Vagina (tissue), 2 donors: ENCODE measurements at regions not wholly inside any gene's neighbourhood (a gene's known extent, or its start where the extent isn't known, plus 50 kb on each side); places are given as distances from the start of the nearest gene placed in this dataset.

Experiments used
- DNase-seq, 2 donors: peaks; one replicate each; pipeline ENCODE4 v3.0.0-alpha.2; 2017; ENCODE audit errors: extremely low spot score in 2 of 2
- H3K27ac ChIP-seq: fragments of 200-600 bp; sonication (generic); one replicate; pipeline ENCODE4 v1.5.1; 2019
- H3K27me3 ChIP-seq: fragments of 200-600 bp; sonication (generic); one replicate; pipeline ENCODE4 v1.5.1; 2019
- H3K36me3 ChIP-seq, 2 donors: fragments of 200-600 bp; sonication (generic); one replicate each; pipeline ENCODE4 v1.5.1; 2017 to 2019
- H3K4me1 ChIP-seq: fragments of 200-600 bp; sonication (generic); one replicate; pipeline ENCODE4 v1.5.1; 2019
- H3K4me3 ChIP-seq, 2 donors: fragments of 200-600 bp; sonication (generic); 1 replicate in 1 of 2; 2 replicates in 1 of 2; pipeline ENCODE4 v1.5.1; 2016 to 2019
- H3K9me3 ChIP-seq: fragments of 200-600 bp; sonication (generic); one replicate; pipeline ENCODE4 v1.5.1; 2019
- CTCF ChIP-seq, 3 experiments: fragments of 450-650 bp in 2 of 3; fragments of 200-600 bp in 1 of 3; sonication (generic) in 1 of 3; IDR thresholded peaks; one replicate each; pipeline ENCODE4 v1.5.1; 2017 to 2019; ENCODE audit warnings: antibody characterized with exemption in 3 of 3, mild to moderate bottlenecking in 2 of 3, moderate library complexity in 2 of 3
- POLR2A ChIP-seq, 2 donors: fragments of 450-650 bp; IDR thresholded peaks; one replicate each; pipeline ENCODE4 v1.6.1; 2017; ENCODE audit warnings: antibody characterized with exemption in 2 of 2, mild to moderate bottlenecking in 2 of 2, moderate library complexity in 2 of 2
- POLR2AphosphoS5 ChIP-seq, 2 donors: sonication (generic); formaldehyde crosslinking; IDR thresholded peaks; one replicate each; pipeline ENCODE4 v1.9.0; 2017; ENCODE audit warnings: antibody characterized with exemption in 2 of 2, mild to moderate bottlenecking in 2 of 2, low read depth in 1 of 2; ENCODE audit not compliant: insufficient read depth in 1 of 2
- intact Hi-C: fragments of 100-400 bp; cut with DNase I; formaldehyde crosslinking; loops from one replicate; pipeline ENCODE4 v1.15.1; 2023

DNA sequence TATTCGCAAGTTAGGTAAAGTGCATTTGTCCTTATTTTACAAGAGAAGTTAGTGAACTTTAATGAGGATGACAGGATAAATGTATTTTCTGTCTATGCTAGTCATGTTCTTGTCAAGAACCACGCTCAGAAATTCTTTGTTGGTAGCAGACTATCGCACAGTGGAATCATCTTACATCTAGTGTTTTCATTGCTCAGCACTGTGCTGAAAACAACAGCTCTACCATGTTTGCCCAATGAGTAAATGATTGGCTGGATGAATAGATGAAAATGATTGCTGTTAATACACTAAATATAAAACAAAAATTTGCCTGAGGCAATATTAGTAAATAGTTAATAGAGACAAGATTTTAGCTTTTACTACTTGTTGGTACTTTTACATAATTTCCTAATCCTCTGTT lies 265.3 kb upstream of the GOLIM4 start:
- TF ChIP-seq POLR2A (IDR thresholded peaks at IDR 0.05) (no peak), POLR2AphosphoS5 (IDR thresholded peaks at IDR 0.05; ENCODE audit: insufficient read depth in 1 of 2, low read depth in 1 of 2) (no peak), CTCF (IDR thresholded peaks at IDR 0.05) (no peak)
- no peaks in the 10 kb centered on the region for H3K27me3 ChIP-seq
- no peak for DNase-seq
- intact Hi-C loops = no loop called here
- no peak overlapping the region for H3K27ac ChIP-seq
- H3K36me3 ChIP-seq = no peaks in the 10 kb centered on the region
- no peak overlapping the region for H3K4me3 ChIP-seq
- no peaks in the 10 kb centered on the region for H3K9me3 ChIP-seq
- H3K4me1 ChIP-seq = no peaks in the 10 kb centered on the region

DNA sequence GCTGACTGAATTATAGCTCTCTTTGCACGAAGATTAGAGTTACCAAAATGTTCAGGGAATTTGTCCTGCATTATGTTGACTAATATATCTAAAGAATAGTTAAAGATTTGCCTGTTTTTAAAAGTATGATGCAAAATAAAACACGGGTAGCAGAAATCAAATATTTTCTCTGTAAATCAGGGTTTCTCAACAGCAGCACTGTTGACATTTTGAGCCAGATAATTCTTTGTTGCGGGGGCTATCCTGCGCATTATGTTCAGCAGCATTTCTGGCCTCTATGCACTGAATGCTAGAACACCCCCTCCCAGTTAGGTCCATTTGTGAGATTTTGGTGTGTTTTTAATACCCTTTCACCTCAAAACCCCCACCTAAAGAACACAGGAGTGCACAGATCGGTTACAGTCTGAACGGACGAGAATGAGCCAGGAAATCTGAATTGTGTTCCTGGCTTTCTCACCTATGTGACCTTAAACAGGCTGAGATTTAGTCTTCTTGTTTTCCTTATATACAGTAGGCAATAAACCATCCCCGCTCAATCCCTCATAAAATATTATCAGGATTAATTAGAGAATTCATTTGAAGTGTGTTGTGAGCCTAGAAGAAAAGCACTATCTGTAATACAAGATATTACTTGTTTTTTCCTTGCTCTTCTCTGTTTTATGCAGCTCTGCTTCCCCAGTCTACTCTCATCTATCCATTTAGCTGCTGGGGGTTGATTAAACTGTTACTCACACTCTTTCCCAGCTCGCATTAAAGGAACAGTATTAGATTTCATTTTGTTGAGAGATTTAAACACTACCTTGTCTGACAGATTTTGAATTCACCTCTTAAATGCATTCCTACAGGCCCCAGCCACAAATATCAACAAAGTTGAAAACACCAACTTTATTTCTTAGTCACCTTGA lies 247.5 kb upstream of the GOLIM4 start:
- Histone ChIP-seq H3K4me3 (no peak overlapping the region), H3K36me3 (no peaks in the 10 kb centered on the region), H3K27me3 (no peaks in the 10 kb centered on the region), H3K9me3 (no peaks in the 10 kb centered on the region), H3K4me1 (no peaks in the 10 kb centered on the region), H3K27ac (no peak overlapping the region)
- intact Hi-C loops = no loop called here
- TF ChIP-seq POLR2A (IDR thresholded peaks at IDR 0.05) (no peak), POLR2AphosphoS5 (IDR thresholded peaks at IDR 0.05; ENCODE audit: insufficient read depth in 1 of 2, low read depth in 1 of 2) (no peak), CTCF (IDR thresholded peaks at IDR 0.05) (no peak)
- no peak for DNase-seq

DNA sequence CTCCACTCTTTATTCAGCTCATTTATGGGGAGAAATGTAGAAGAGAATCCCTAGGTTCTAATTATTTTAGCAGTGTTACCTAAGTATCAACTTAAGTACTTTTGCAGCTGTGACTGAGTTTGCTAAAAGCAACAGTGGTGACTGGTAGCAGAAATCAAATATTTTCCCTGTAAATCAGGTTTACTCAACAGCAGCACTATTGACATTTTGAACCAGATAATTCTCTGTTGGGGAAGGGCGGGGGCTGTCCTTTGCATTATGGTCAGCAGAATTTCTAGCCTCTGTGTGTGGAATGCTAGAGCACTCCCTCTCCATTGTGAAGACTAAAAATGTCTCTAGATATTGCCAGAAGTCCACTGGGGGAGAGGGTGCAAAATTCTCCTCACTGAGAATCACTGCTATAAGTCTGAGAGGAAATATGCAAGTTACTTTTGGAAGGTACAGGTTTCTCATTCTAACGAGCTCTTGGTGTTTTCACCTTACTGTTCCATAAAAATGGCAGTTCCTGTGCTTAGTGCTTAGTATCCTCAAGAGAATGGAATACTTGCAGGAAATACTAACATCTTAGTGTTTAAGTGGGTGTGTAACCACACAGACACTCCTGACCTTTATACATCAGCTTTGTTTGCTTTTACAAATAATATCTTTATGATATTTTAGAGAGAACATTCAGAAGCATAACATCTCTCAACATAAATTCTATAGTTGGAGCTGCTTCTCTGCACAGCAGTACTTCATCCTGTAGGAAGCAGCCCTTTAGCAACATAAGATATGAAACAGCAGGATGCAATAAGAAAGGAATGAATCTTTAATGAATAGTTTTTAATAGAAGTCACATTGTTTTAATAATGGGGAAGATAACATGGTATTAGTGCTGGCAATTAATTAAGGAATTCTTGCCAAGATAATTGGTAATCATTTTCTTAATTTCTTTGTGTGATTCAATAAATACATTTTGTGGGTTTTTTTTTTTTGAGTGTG lies 246.5 kb upstream of the GOLIM4 start:
- Histone ChIP-seq H3K27me3 (no peaks in the 10 kb centered on the region), H3K9me3 (no peaks in the 10 kb centered on the region), H3K27ac (no peak overlapping the region), H3K4me3 (no peak overlapping the region), H3K4me1 (no peaks in the 10 kb centered on the region), H3K36me3 (no peaks in the 10 kb centered on the region)
- TF ChIP-seq POLR2AphosphoS5 (IDR thresholded peaks at IDR 0.05; ENCODE audit: insufficient read depth in 1 of 2, low read depth in 1 of 2) (no peak), CTCF (IDR thresholded peaks at IDR 0.05) (no peak), POLR2A (IDR thresholded peaks at IDR 0.05) (no peak)
- DNase-seq = no peak
- intact Hi-C loops = no loop called here

GRCh38 chr3:168341192-168341815 lies 245.6 kb upstream of the GOLIM4 start:
- H3K27me3 ChIP-seq = no peaks in the 10 kb centered on the region
- intact Hi-C loops = no loop called here
- no peak overlapping the region for H3K27ac ChIP-seq
- H3K4me3 ChIP-seq = no peak overlapping the region
- no peak for DNase-seq
- H3K36me3 ChIP-seq = no peaks in the 10 kb centered on the region
- no peaks in the 10 kb centered on the region for H3K9me3 ChIP-seq
- no peak for TF ChIP-seq POLR2A (IDR thresholded peaks at IDR 0.05)
- TF ChIP-seq CTCF (IDR thresholded peaks at IDR 0.05) = no peak
- no peak for TF ChIP-seq POLR2AphosphoS5 (IDR thresholded peaks at IDR 0.05; ENCODE audit: insufficient read depth in 1 of 2, low read depth in 1 of 2)
- no peaks in the 10 kb centered on the region for H3K4me1 ChIP-seq
